ENCODE measurements at regions not wholly inside any gene's neighbourhood (a gene's known extent, or its start where the extent isn't known, plus 50 kb on each side); places are given as distances from the start of the nearest gene placed in this dataset.

DNA sequence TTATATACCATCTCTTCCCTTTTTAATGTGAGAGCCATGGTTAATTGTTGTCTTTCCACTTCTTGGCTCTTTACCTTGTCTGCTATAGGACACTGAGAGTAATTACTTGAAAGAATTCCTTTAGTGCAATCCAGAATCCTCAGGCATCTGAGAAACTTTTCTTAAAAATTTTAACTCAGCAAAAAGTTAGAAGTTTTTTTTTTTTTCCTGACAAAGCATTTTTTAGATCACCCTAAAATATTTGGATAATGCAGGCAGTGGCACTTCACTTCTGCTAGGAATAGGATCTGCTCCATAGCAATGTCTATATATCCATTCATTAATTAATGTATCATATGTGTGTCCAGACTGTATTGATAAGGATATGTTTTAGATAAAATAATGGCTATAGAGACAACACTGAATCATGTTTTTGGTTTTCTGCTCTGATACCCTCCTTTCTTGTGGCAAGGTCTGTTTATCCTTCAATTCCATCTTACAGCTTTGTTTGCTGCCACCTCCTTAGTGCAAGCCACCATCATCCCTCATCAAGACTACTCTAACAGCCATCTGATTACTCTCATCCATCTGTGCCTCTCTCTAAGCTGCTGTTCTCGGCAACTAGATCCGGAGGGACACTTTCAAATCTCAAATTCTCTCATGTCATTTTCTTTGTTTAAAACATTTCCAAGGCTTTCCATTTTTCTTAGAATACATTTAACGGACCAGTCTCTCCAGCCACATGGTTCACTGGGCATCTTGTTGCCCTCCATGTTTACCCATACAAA is 563.5 kb downstream of the EDEM1 start:
- 92% methylated on average over 3 of the region's 3 CpGs for WGBS
- no peaks in the 10 kb centered on the region for H3K9me3 ChIP-seq
- H3K27ac ChIP-seq = no peak overlapping the region
- H3K36me3 ChIP-seq = no peaks in the 10 kb centered on the region
- DNase-seq (ENCODE audit: low spot score in 2 of 2) = no peak
- TF ChIP-seq POLR2AphosphoS5 (IDR thresholded peaks at IDR 0.05) = no peak
- H3K27me3 ChIP-seq = no peaks in the 10 kb centered on the region
- peaks cover 5% of the 10 kb centered on the region for H3K4me1 ChIP-seq
- no peak overlapping the region for H3K4me3 ChIP-seq

DNA sequence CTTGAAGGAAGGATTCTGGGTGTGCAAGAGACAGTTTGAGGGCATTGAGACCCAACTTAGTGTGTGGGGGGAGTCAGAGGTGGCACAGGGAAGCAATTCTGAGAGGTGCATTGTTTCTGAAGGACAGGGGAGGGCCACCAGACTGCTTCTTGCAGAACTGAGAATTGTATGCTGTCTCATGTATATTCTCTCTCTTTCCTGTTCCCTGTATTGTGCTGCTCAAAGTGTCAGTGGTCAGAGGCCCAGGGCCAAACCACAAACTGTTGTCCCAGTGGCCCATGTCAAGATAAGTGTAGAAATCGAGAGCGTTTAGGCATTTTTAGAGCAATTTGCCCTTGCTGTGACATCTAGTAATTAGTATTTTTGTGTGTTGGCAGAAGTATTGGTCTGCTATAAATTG is 567.1 kb downstream of the EDEM1 start:
- no peaks in the 10 kb centered on the region for H3K9me3 ChIP-seq
- TF ChIP-seq EP300 (IDR thresholded peaks at IDR 0.05) (no peak), POLR2AphosphoS5 (IDR thresholded peaks at IDR 0.05) (no peak), POLR2A (IDR thresholded peaks at IDR 0.05) (no peak)
- TF ChIP-seq, protein P1, sequence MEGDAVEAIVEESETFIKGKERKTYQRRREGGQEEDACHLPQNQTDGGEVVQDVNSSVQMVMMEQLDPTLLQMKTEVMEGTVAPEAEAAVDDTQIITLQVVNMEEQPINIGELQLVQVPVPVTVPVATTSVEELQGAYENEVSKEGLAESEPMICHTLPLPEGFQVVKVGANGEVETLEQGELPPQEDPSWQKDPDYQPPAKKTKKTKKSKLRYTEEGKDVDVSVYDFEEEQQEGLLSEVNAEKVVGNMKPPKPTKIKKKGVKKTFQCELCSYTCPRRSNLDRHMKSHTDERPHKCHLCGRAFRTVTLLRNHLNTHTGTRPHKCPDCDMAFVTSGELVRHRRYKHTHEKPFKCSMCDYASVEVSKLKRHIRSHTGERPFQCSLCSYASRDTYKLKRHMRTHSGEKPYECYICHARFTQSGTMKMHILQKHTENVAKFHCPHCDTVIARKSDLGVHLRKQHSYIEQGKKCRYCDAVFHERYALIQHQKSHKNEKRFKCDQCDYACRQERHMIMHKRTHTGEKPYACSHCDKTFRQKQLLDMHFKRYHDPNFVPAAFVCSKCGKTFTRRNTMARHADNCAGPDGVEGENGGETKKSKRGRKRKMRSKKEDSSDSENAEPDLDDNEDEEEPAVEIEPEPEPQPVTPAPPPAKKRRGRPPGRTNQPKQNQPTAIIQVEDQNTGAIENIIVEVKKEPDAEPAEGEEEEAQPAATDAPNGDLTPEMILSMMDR (IDR thresholded peaks at IDR 0.05) = no peak
- no peaks in the 10 kb centered on the region for H3K36me3 ChIP-seq
- WGBS = 59% methylated on average over 2 of the region's 2 CpGs
- no peak overlapping the region for H3K4me3 ChIP-seq
- no peak overlapping the region for H3K27ac ChIP-seq
- peaks cover 9% of the 10 kb centered on the region for H3K4me1 ChIP-seq
- DNase-seq (ENCODE audit: low spot score in 2 of 2) = no peak
- H3K27me3 ChIP-seq = no peaks in the 10 kb centered on the region

DNA sequence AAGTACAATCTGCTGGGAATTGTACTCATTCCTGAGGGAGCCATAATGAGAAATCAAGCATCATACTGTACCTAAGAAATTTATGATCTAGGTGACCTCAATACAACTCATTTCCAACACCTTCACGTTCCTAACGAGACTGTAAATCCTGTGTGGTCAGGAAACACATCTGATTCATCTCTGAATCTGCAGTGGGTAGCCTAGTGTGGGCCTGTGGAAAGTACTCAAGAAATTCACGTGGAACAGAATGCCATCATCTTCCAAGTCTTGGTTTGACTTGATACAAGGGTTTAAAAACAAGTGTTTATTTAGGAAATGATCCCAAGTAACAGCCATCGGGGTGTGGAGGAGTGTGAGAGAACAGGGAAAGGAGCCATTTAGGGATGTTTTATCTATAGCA is 568.9 kb downstream of the EDEM1 start:
- Histone ChIP-seq H3K36me3 (no peaks in the 10 kb centered on the region), H3K4me3 (no peak overlapping the region), H3K27ac (no peak overlapping the region), H3K4me1 (peaks cover 9% of the 10 kb centered on the region), H3K9me3 (no peaks in the 10 kb centered on the region), H3K27me3 (no peaks in the 10 kb centered on the region)
- 47% methylated on average over 4 of the region's 4 CpGs for WGBS
- DNase-seq (ENCODE audit: low spot score in 2 of 2) = no peak
- TF ChIP-seq POLR2A (IDR thresholded peaks at IDR 0.05) (no peak), POLR2AphosphoS5 (IDR thresholded peaks at IDR 0.05) (no peak), EP300 (IDR thresholded peaks at IDR 0.05) (no peak)
- TF ChIP-seq, protein P1 (IDR thresholded peaks at IDR 0.05) = no peak

GRCh38 chr3:5757213-5757804 is 569.8 kb downstream of the EDEM1 start:
- WGBS = 47% methylated on average over 7 of the region's 7 CpGs
- Histone ChIP-seq H3K4me3 (no peak overlapping the region), H3K4me1 (peaks cover 9% of the 10 kb centered on the region), H3K9me3 (no peaks in the 10 kb centered on the region), H3K36me3 (no peaks in the 10 kb centered on the region), H3K27ac (no peak overlapping the region), H3K27me3 (no peaks in the 10 kb centered on the region)
- DNase-seq (ENCODE audit: low spot score in 2 of 2) = no peak
- TF ChIP-seq POLR2AphosphoS5 (IDR thresholded peaks at IDR 0.05) (no peak), POLR2A (IDR thresholded peaks at IDR 0.05) (no peak)

DNA sequence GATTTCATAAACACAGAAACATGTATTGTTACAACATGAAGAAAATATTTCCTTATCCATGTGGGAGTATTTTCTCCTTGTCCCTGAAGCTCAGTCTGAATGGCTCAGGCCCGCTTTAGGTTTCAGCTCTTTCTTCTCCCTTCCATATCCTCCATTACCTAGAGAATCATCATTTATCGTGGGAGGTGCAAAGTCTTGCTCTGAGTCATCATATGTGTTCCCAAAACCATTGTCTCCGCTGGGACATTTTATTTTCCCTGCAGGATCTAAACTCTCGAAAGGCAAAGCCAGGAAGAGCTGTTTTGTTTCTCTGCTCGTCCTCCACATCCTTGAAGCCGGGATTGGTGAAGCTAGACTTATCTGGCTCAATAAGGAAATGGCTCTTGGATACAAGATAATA is 571.2 kb downstream of the EDEM1 start:
- H3K9me3 ChIP-seq = no peaks in the 10 kb centered on the region
- no peaks in the 10 kb centered on the region for H3K27me3 ChIP-seq
- no peaks in the 10 kb centered on the region for H3K36me3 ChIP-seq
- 80% methylated on average over 6 of the region's 6 CpGs for WGBS
- no peak overlapping the region for H3K27ac ChIP-seq
- TF ChIP-seq EP300 (IDR thresholded peaks at IDR 0.05) (no peak), POLR2A (IDR thresholded peaks at IDR 0.05) (no peak), POLR2AphosphoS5 (IDR thresholded peaks at IDR 0.05) (no peak)
- TF ChIP-seq, protein P1 (IDR thresholded peaks at IDR 0.05) = no peak
- no peak overlapping the region for H3K4me3 ChIP-seq
- H3K4me1 ChIP-seq = peaks cover 9% of the 10 kb centered on the region
- no peak for DNase-seq (ENCODE audit: low spot score in 2 of 2)

GRCh38 chr3:5762506-5762905 is 575.0 kb downstream of the EDEM1 start:
- no peak overlapping the region for H3K4me3 ChIP-seq
- H3K9me3 ChIP-seq = no peaks in the 10 kb centered on the region
- H3K4me1 ChIP-seq = no peaks in the 10 kb centered on the region
- TF ChIP-seq POLR2AphosphoS5 (IDR thresholded peaks at IDR 0.05) (no peak), POLR2A (IDR thresholded peaks at IDR 0.05) (no peak), EP300 (IDR thresholded peaks at IDR 0.05) (no peak)
- TF ChIP-seq, protein P1 (IDR thresholded peaks at IDR 0.05) = no peak
- no peaks in the 10 kb centered on the region for H3K27me3 ChIP-seq
- no peaks in the 10 kb centered on the region for H3K36me3 ChIP-seq
- no peak for DNase-seq (ENCODE audit: low spot score in 2 of 2)
- H3K27ac ChIP-seq = no peak overlapping the region
- 80% methylated on average over 3 of the region's 3 CpGs for WGBS
